Endodermal cell (in vitro differentiated cells): ENCODE measurements at regions not wholly inside any gene's neighbourhood (a gene's known extent, or its start where the extent isn't known, plus 50 kb on each side); places are given as distances from the start of the nearest gene placed in this dataset.

Experiments used
- DNase-seq: peaks from one replicate; pipeline ENCODE4 v3.0.0-alpha.2; 2017
- H3K27ac ChIP-seq: 2 replicates; pipeline ENCODE4 v1.5.1; 2013; ENCODE audit warnings: mild to moderate bottlenecking, low read depth, low read length, moderate library complexity
- H3K27me3 ChIP-seq: 2 replicates; pipeline ENCODE4 v1.6.1; 2013; ENCODE audit warnings: mild to moderate bottlenecking, low read length, moderate library complexity; ENCODE audit not compliant: insufficient read depth, control insufficient read depth, poor library complexity, severe bottlenecking
- H3K36me3 ChIP-seq: 2 replicates; pipeline ENCODE4 v1.7.0; 2013; ENCODE audit warnings: mild to moderate bottlenecking, low read length, moderate library complexity; ENCODE audit not compliant: control insufficient read depth, insufficient read depth
- H3K4me1 ChIP-seq: one replicate; pipeline ENCODE4 v1.7.0; 2013; ENCODE audit warnings: low read length; ENCODE audit not compliant: control insufficient read depth, insufficient read depth
- H3K4me3 ChIP-seq: 2 replicates; pipeline ENCODE4 v1.5.1; 2013; ENCODE audit warnings: mild to moderate bottlenecking, low read length, moderate library complexity
- H3K9ac ChIP-seq: 2 replicates; pipeline ENCODE4 v1.6.1; 2013; ENCODE audit warnings: mild to moderate bottlenecking, low read length, moderate library complexity; ENCODE audit not compliant: poor library complexity, severe bottlenecking; ENCODE audit errors: extremely low read depth
- H3K9me3 ChIP-seq: 2 replicates; pipeline ENCODE4 v1.6.1; 2013; ENCODE audit warnings: mild to moderate bottlenecking, low read length, moderate library complexity; ENCODE audit not compliant: control insufficient read depth
- H3K27ac Mint-ChIP-seq: 2 replicates; pipeline ENCODE4 v1.8.0; 2020; ENCODE audit warnings: mixed read lengths
- H3K27me3 Mint-ChIP-seq: 2 replicates; pipeline ENCODE4 v1.8.0; 2021; ENCODE audit warnings: mild to moderate bottlenecking, mixed read lengths; ENCODE audit not compliant: insufficient read depth
- H3K36me3 Mint-ChIP-seq: 2 replicates; pipeline ENCODE4 v1.8.0; 2020; ENCODE audit warnings: low read depth, mixed read lengths
- H3K4me1 Mint-ChIP-seq: 2 replicates; pipeline ENCODE4 v1.8.0; 2020; ENCODE audit warnings: mixed read lengths
- H3K4me3 Mint-ChIP-seq: 2 replicates; pipeline ENCODE4 v1.8.0; 2020; ENCODE audit warnings: mild to moderate bottlenecking, moderate library complexity, mixed read lengths
- H3K9me3 Mint-ChIP-seq: 2 replicates; pipeline ENCODE4 v1.8.0; 2020; ENCODE audit warnings: mild to moderate bottlenecking, mixed read lengths
- WGBS, 2 experiments: methylation state at CpG; one replicate each; pipeline versions ENCODE4 v1.1.5 to v1.1.7; 2013; ENCODE audit warnings: missing lambda C conversion rate in 2 of 2, mixed read lengths in 1 of 2; ENCODE audit not compliant: insufficient coverage in 1 of 2, insufficient read length in 1 of 2; 5-methylcytosine and 5-hydroxymethylcytosine counted together
- TF ChIP-seq, protein P1 (sequence below): fragments of 200-600 bp; sonication (generic); conservative IDR thresholded peaks from 2 replicates; pipeline ENCODE4 v1.5.0; 2021; ENCODE audit warnings: antibody characterized with exemption, mild to moderate bottlenecking

DNA sequence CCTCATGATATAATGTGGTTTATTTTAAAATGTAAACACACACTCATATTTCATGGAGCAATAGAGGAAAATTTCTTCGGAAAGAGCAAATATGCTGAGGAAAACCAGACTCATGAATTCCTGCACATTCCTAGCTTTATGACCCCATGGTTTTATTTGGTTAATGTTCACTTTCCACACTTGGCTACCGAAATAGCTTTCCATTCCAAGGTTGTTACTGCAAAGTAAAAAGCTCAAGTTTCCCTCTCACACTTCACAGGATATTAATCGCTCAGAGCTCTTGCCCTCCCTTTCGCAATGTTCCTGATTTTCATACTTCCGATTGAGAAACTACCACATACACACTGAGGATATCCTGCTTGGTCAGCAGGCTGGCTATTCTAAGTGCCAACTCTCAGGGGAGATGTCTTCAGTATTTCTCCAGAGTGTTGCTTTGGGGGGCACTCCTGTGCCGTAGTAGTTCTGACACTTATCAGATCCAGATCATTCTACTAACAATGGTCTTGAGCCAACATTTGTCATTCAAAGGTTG lies 77.5 kb upstream of the STEAP1B start:
- Mint-ChIP-seq H3K27ac (no peak overlapping the region), H3K9me3 (no peaks in the 10 kb centered on the region), H3K27me3 (no peaks in the 10 kb centered on the region), H3K4me1 (peaks cover 14% of the 10 kb centered on the region), H3K36me3 (peaks cover 47% of the 10 kb centered on the region), H3K4me3 (no peak overlapping the region)
- TF ChIP-seq, protein P1, sequence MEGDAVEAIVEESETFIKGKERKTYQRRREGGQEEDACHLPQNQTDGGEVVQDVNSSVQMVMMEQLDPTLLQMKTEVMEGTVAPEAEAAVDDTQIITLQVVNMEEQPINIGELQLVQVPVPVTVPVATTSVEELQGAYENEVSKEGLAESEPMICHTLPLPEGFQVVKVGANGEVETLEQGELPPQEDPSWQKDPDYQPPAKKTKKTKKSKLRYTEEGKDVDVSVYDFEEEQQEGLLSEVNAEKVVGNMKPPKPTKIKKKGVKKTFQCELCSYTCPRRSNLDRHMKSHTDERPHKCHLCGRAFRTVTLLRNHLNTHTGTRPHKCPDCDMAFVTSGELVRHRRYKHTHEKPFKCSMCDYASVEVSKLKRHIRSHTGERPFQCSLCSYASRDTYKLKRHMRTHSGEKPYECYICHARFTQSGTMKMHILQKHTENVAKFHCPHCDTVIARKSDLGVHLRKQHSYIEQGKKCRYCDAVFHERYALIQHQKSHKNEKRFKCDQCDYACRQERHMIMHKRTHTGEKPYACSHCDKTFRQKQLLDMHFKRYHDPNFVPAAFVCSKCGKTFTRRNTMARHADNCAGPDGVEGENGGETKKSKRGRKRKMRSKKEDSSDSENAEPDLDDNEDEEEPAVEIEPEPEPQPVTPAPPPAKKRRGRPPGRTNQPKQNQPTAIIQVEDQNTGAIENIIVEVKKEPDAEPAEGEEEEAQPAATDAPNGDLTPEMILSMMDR = no peak
- DNase-seq = no peak
- Histone ChIP-seq H3K9ac (no peak overlapping the region), H3K4me3 (no peak overlapping the region), H3K36me3 (peaks cover 10% of the 10 kb centered on the region), H3K4me1 (peaks cover 8% of the 10 kb centered on the region), H3K27ac (no peak overlapping the region), H3K9me3 (no peaks in the 10 kb centered on the region), H3K27me3 (no peaks in the 10 kb centered on the region)
- WGBS, 2 experiments = 94 to 96% methylated on average over 5 to 6 of the region's 6 CpGs

DNA sequence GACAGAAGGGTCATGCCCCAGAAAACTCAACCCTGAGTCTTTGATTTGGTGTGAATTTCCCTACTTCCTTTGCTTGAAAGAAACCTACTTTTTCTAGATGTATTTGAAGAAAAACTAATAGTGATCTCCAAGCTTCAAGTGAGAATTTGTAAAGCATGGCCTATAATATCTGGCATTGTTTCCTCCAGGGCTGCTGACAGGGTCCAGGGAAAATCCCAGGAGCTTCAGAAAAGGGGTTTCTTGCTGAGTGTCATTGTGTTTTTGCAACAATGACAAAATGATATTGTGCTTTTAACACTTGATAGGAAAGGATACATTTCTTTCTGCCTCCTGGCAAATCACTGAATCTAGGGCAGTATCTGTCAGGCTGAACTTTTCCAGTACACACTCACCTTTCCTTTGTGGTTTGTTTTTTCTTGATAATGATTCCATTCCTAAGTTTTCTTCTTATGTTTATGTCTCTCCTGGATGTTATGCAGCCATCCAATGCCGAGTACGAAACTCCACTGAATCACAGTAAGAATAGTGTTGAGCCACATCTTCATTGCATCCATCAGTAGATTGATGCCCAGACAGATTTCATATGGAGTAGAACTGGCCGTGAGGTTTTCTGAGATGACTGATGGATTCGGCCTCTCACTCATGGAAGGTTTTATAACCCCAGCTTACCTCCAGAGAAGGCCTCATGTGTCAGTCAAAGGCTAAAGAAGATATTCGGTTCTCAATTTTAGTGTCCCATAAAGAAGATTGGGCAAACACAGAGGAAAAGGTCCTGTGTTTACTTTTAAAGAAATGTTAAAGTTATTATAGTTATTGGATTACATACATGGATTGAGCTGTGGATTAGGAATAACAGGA lies 76.9 kb upstream of the STEAP1B start:
- Histone ChIP-seq H3K27me3 (no peaks in the 10 kb centered on the region), H3K36me3 (peaks cover 11% of the 10 kb centered on the region), H3K4me1 (peaks cover 8% of the 10 kb centered on the region), H3K27ac (no peak overlapping the region), H3K4me3 (no peak overlapping the region), H3K9ac (no peak overlapping the region), H3K9me3 (no peaks in the 10 kb centered on the region)
- peaks cover 14% of the 10 kb centered on the region for H3K4me1 Mint-ChIP-seq
- H3K4me3 Mint-ChIP-seq = no peak overlapping the region
- H3K27ac Mint-ChIP-seq = no peak overlapping the region
- peaks cover 47% of the 10 kb centered on the region for H3K36me3 Mint-ChIP-seq
- no peaks in the 10 kb centered on the region for H3K9me3 Mint-ChIP-seq
- H3K27me3 Mint-ChIP-seq = no peaks in the 10 kb centered on the region
- 96 to 100% methylated on average over 5 of the region's 5 CpGs for WGBS, 2 experiments
- DNase-seq = no peak
- TF ChIP-seq, protein P1 = no peak

DNA sequence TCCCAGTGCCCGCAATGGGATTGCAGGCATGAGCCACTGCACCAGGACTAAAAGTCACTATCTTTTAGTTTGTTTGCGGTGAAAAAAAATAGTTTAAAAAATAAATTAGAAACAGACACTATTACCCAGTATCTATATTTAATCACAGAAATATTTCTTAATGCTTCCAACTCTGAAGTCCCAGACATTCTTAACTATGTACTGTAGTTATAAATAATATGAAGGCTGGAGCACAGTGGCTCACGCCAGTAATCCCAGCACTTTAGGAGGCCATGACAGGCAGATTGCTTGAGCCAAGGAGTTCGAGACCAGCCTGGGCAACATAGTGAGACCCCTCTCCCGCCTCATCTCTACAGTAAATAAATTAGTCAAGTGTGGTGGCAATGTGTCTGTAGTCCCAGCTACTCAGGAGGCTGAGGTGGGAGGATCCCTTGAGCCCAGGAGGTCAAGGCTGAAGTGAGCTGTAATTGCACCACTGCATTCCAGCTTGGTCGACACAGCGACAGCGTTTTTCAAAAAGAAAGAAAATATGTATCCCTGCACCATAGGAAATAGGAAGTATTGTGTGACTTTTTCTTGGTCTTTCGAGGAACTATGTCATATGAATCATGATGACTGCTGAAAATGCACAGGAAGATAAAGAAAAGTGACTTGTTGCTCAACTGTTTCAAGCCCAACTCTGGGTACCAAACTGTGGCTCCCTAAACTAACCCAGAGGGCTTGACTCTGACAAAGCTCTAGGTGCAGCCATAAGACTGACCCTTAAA lies 74.9 kb upstream of the STEAP1B start:
- H3K4me1 Mint-ChIP-seq = peaks cover 14% of the 10 kb centered on the region
- H3K27ac ChIP-seq = no peak overlapping the region
- no peak overlapping the region for H3K4me3 ChIP-seq
- no peak for DNase-seq
- H3K36me3 ChIP-seq = peaks cover 11% of the 10 kb centered on the region
- H3K27me3 Mint-ChIP-seq = no peaks in the 10 kb centered on the region
- WGBS, 2 experiments = 90 to 94% methylated on average over 5 to 9 of the region's 9 CpGs
- H3K36me3 Mint-ChIP-seq = peaks cover 43% of the 10 kb centered on the region
- no peak overlapping the region for H3K4me3 Mint-ChIP-seq
- no peaks in the 10 kb centered on the region for H3K27me3 ChIP-seq
- H3K9ac ChIP-seq = no peak overlapping the region
- no peaks in the 10 kb centered on the region for H3K9me3 ChIP-seq
- no peak overlapping the region for H3K27ac Mint-ChIP-seq
- H3K4me1 ChIP-seq = peaks cover 8% of the 10 kb centered on the region
- TF ChIP-seq, protein P1 = no peak
- H3K9me3 Mint-ChIP-seq = no peaks in the 10 kb centered on the region
